Umbilical cord (tissue), 1 donor: ENCODE measurements at regions not wholly inside any gene's neighbourhood (a gene's known extent, or its start where the extent isn't known, plus 50 kb on each side); places are given as distances from the start of the nearest gene placed in this dataset.
"Not testable (repeated sequence)": the region's sequence is repeated elsewhere in the genome, so short reads cannot be mapped to it uniquely, and the experiment has no call there.

Source experiments
- DNase-seq: peaks from one replicate; pipeline ENCODE4 v3.0.0-alpha.2; 2015; ENCODE audit warnings: low spot score

GRCh38 chr6:132142308-132142707 lies 191.1 kb upstream of the CCN2 start:
- peak; percentile 35 for DNase-seq

- DNase-seq: no peak
Observed at GRCh38 chr6:132140189-132140588, 189.0 kb upstream of the CCN2 start.

- no peak for DNase-seq
Observed at GRCh38 chr6:132139611-132140010, 188.4 kb upstream of the CCN2 start.

DNA sequence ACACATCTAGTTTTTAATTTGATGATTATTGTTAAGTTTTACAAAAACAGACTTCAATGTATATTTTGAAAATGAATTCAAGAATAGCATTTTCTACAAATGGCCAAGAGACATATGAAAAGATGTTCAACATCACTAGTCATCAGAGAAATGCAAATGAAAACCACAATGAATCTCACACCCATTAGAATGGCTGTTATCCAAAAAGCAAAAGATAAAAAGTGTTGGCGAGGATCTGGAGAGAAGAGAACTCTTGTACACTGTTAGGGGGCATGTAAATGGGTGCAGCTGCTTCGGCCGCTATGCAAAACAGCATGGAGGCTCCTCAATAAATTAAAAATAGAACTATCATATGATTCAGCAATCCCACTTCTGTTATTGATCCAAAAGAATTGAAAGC lies 185.8 kb upstream of the CCN2 start:
- DNase-seq: no peak

DNA sequence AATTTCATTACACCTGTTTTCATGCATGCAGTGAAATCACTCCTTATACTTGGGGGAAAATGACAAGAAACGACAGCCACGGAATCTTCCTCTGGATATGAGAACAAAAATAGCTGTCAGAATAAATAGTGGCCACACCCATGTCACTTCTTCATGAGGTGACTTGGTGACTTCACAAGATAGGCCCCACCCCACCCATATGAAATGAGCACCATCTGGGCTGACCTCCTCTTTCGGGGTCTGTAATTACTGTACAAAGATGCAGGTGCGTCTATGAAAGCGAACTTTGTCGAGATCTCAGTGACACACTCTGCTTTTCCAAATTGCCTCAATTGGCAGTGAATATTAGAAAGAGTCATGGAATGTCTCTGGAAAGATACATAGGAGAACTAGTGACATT lies 184.2 kb upstream of the CCN2 start:
- no peak for DNase-seq

- DNase-seq: peak; percentile 29
Observed at GRCh38 chr6:132133736-132134445, 182.7 kb upstream of the CCN2 start.

- peak; percentile 65 for DNase-seq
Observed at GRCh38 chr6:132132924-132133639, 181.9 kb upstream of the CCN2 start.

GRCh38 chr6:132132422-132132821 lies 181.2 kb upstream of the CCN2 start:
- peak; percentile 55 for DNase-seq

DNA sequence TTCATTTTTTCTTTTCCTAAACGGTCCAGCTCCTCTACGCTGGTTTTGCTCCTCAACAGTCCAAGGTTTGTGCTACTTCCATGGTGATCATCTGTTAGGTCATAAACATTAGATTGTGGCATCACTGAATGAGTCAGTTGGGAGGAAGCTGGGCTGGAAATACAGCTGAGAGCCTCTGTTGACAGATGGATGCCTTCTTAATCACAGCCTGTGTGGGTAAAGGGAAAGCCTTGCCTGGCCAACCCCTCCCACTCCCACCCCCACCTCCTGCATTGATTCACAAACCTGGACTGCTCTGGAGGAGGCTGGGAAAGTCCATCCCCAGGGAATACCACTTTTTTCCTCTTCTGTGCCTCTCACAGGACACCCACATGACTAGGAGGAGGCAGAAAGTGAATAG lies 180.6 kb upstream of the CCN2 start:
- DNase-seq: peak; percentile 89

DNA sequence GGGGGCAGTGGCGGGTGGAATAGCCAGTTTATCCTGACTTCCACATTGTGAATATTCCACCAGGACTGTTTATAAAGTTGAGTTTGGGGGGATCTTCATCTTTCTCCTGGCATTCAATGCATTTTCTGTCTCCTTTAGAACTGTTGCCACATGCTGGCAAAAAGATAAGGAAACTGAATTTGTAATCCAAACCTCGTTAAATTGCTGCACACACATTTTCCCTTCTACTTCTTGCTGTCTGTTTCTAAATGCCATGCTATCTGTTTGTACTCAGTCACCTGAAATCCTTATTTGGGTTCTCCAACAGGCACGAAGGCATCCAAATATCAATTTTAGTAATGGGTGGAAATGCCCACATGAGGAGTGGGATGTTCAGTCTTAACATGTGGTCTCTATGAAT lies 180.2 kb upstream of the CCN2 start:
- DNase-seq: peak; percentile 35

DNA sequence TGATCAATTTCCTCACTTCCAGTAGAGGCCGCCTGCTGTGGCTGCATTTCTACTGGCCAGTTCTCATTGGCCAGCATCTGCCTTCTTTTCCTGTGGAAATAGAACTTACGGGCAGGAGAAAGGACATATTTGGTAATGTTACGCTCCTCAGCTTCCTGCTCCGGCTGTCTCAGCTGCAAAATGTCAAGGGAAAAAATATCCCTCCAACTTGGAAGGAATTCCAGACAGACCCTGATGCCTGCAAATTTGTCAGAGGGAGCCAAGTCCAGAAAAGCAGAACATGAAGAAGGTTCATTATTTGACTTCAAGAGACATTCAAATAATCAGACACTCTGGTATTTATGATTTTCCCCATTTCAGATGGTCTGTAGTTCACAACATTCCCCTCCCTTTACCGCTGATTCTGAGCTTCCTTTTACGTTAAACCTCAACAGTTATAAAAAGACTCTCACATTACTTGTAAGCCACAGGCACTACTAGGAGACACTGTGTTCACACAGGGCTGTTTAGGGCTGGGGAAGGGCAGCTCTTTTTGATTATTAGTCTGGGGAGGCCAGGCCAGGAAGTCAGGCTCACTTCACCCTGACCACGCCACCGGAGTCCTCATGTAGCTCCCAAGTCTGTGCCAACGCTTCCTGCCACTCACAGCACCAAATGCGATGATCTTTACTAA lies 179.6 kb upstream of the CCN2 start:
- DNase-seq: peak; percentile 81

DNA sequence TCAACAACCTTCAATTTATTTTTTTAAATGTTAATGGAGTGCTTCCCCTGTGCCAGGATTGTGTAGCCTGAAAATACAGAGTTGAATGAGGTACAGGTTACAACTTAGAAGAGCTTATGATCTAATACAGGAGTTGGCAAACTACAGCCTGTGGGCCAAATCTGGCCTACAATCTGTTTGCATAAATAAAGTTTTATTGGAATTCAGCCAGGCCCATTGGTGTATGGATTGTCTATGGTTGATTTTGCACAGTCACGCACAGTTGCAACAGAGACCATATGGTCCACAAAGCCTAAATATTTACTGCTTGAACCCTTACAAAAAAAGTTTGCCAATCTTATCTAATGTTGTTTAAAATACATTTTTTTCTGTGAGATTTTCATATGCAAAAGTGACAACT lies 177.3 kb upstream of the CCN2 start:
- no peak for DNase-seq

DNA sequence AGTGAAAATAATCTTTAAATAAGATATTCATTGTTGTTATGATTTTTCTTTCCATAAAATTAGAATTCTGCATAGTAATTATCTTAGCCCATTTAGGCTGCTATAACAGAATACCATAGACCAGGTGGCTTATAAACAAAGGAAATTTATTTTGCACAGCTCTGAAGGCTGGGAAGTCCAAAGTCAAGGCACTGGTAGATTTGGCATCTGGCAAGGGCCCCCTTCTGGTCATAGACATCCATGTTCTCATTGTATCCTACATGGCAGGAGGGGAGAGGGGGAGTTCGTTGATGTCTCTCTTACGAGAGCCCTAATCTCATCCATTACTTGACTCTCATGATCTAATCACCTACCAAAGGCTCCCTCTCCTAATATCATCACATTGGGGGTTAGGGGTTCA lies 175.0 kb upstream of the CCN2 start:
- no peak for DNase-seq

DNA sequence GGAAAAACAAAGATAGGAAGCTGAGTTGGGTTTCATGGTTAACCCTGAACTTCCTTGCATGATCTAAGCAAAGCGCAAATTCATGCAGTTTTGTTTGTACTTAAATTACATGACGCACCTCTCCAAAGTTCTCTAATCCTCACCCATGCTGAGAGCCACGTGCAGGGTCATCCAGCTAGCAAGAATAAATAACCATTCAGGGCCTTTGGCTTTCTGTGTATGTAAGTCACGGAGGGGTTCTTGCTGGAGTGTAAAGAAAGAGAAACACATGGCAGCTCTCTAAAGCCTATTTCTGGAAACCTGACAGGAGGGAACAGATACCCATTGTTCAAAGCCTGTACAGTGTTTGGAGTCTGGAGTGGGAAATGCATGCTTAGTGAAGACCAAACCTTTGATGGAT lies 171.7 kb upstream of the CCN2 start:
- DNase-seq: peak; percentile 60

- DNase-seq: no peak
Observed at GRCh38 chr6:132122176-132122575, 171.0 kb upstream of the CCN2 start.

- no peak for DNase-seq
Observed at GRCh38 chr6:132118144-132118543, 167.0 kb upstream of the CCN2 start.

GRCh38 chr6:132115714-132116366 lies 164.7 kb upstream of the CCN2 start:
- DNase-seq: no peak

- DNase-seq: no peak
Observed at GRCh38 chr6:132114201-132114825, 163.1 kb upstream of the CCN2 start.

- DNase-seq: not testable (repeated sequence)
Observed at GRCh38 chr6:132109752-132110151, 158.6 kb upstream of the CCN2 start.

DNA sequence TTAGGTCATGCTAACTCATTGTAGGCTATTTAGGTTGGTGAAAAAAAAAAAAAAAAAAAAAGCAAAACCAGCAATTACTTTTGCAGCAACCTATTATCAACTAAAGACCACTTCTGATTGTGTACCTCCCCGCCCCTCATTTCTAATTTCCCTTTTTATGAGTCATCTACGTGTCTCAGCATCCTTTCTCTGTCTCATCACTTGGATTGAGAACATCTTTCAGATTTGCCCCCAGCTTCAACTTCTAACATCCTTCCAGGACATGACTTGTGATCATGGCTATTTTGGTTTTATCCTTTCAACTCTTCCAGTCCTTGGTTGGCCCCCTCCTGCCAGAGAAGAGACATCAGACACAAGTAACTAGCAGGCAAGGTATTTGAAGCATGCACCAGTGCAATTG lies 156.7 kb upstream of the CCN2 start:
- DNase-seq: no peak

DNA sequence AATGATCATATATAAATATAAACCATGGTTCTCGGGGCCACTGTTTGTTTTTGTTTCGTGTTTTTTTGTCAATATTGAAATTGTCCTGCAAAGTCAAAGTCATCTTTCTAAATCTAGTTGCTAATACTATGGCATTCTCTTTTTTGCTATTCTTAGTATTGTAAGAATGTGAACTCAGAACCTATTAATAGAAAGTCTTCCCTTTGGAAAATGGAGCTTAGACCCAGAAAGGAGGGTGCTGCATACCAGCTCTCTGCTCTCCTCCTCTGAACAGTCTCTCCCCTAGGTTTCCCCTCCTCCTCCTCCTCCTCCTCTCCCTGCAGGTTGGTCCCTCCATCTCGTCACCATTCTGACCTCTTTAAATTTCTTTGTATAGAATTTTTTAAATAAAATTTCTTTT lies 150.4 kb upstream of the CCN2 start:
- DNase-seq: no peak
